ENCODE measurements at regions not wholly inside any gene's neighbourhood (a gene's known extent, or its start where the extent isn't known, plus 50 kb on each side); places are given as distances from the start of the nearest gene placed in this dataset.
A peak's percentile ranks its signal among the peaks of the same experiment; 100 is the strongest.
"Not testable (repeated sequence)": the region's sequence is repeated elsewhere in the genome, so short reads cannot be mapped to it uniquely, and the experiment has no call there.

- no peak overlapping the region for H3K4me3 ChIP-seq (replicated peaks; ENCODE audit: low read depth, low read length)
- TF ChIP-seq, protein P1, sequence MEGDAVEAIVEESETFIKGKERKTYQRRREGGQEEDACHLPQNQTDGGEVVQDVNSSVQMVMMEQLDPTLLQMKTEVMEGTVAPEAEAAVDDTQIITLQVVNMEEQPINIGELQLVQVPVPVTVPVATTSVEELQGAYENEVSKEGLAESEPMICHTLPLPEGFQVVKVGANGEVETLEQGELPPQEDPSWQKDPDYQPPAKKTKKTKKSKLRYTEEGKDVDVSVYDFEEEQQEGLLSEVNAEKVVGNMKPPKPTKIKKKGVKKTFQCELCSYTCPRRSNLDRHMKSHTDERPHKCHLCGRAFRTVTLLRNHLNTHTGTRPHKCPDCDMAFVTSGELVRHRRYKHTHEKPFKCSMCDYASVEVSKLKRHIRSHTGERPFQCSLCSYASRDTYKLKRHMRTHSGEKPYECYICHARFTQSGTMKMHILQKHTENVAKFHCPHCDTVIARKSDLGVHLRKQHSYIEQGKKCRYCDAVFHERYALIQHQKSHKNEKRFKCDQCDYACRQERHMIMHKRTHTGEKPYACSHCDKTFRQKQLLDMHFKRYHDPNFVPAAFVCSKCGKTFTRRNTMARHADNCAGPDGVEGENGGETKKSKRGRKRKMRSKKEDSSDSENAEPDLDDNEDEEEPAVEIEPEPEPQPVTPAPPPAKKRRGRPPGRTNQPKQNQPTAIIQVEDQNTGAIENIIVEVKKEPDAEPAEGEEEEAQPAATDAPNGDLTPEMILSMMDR (IDR thresholded peaks at IDR 0.05; ENCODE audit: low read length, missing control alignments) = no peak
- DNase-seq (ENCODE audit: low read depth) = peak; percentile 90
Observed at GRCh38 chr14:63147018-63147417, 57.2 kb upstream of the RHOJ start.

GRCh38 chr14:63134801-63135200, 69.4 kb upstream of the RHOJ start:
- peak; percentile 34 for DNase-seq (ENCODE audit: low read depth)
- TF ChIP-seq, protein P1 (IDR thresholded peaks at IDR 0.05; ENCODE audit: low read length, missing control alignments) = peak; percentile 45
- no peak overlapping the region for H3K4me3 ChIP-seq (replicated peaks; ENCODE audit: low read depth, low read length)

GRCh38 chr14:63130531-63130930, 73.7 kb upstream of the RHOJ start:
- no peak overlapping the region for H3K4me3 ChIP-seq (replicated peaks; ENCODE audit: low read depth, low read length)
- no peak for DNase-seq (ENCODE audit: low read depth)
- TF ChIP-seq, protein P1 (IDR thresholded peaks at IDR 0.05; ENCODE audit: low read length, missing control alignments) = no peak

- not testable (repeated sequence) for DNase-seq (ENCODE audit: low read depth); H3K4me3 ChIP-seq (replicated peaks; ENCODE audit: low read depth, low read length)
Observed at GRCh38 chr14:63106487-63106886, 61.2 kb upstream of the KCNH5 start.

DNA sequence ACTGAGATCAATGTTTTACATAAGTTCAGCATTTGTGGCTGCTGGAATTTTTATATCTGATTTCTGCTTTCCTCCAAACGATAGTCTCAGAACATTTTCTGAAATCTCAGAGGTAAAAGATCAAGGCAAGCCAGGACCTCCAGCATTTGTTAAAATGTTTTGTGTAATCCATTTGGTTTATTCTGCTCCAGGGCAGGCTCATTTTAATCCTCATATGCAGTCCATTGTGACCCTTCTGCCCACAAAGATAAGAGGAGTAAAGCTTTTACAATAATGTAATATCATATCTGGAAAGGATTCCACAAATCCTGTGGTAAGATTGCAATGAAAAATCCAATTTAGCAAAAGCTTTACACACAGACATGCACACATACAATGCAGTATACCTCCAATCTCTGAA, 55.3 kb upstream of the KCNH5 start:
- H3K4me3 ChIP-seq (replicated peaks; ENCODE audit: low read depth, low read length) = no peak overlapping the region
- TF ChIP-seq, protein P1 (IDR thresholded peaks at IDR 0.05; ENCODE audit: low read length, missing control alignments) = no peak
- no peak for DNase-seq (ENCODE audit: low read depth)

DNA sequence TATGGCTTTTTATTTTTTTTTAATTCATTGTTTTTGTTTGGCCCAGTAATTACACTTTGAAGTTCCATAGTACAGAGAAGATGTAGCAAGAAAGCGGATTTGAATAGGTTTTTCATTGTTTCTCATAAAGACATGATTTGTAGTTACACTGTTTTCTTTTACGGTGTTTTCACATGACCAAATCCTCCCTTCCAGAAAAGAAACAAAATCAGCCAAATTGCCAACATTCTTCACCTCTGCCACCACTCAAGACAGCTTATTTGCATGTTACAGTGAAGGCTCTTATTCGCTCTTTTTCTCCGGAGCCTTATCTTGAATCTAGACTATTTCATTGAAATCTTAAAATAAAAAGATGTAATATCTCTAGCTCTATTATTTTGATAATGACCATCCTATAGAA, 50.9 kb upstream of the KCNH5 start:
- no peak overlapping the region for H3K4me3 ChIP-seq (replicated peaks; ENCODE audit: low read depth, low read length)
- DNase-seq (ENCODE audit: low read depth) = no peak
- TF ChIP-seq, protein P1 (IDR thresholded peaks at IDR 0.05; ENCODE audit: low read length, missing control alignments) = no peak
